IMR-90 (cell line): ENCODE measurements at regions not wholly inside any gene's neighbourhood (a gene's known extent, or its start where the extent isn't known, plus 50 kb on each side); places are given as distances from the start of the nearest gene placed in this dataset.

Experiments
- POLR2A ChIP-seq: IDR thresholded peaks from 2 replicates; pipeline ENCODE4 v1.6.1; 2012; ENCODE audit warnings: mild to moderate bottlenecking, low read depth, low read length
- SMC3 ChIP-seq: fragments of 150-350 bp; IDR thresholded peaks from 2 replicates; pipeline ENCODE4 v1.6.1; 2016; ENCODE audit warnings: low read depth, mild to moderate bottlenecking, antibody characterized with exemption, low read length, moderate library complexity
- TF ChIP-seq, protein P1 (sequence below): conservative IDR thresholded peaks from 2 replicates; pipeline ENCODE4 v1.5.1; 2012; ENCODE audit warnings: mild to moderate bottlenecking, low read depth, low read length, improper control_type of control experiment
- TF ChIP-seq, protein P2 (sequence below): fragments of 150-350 bp; IDR thresholded peaks from 2 replicates; pipeline ENCODE4 v1.6.1; 2016; ENCODE audit warnings: low read depth, mild to moderate bottlenecking, low read length, moderate library complexity, borderline replicate concordance

DNA sequence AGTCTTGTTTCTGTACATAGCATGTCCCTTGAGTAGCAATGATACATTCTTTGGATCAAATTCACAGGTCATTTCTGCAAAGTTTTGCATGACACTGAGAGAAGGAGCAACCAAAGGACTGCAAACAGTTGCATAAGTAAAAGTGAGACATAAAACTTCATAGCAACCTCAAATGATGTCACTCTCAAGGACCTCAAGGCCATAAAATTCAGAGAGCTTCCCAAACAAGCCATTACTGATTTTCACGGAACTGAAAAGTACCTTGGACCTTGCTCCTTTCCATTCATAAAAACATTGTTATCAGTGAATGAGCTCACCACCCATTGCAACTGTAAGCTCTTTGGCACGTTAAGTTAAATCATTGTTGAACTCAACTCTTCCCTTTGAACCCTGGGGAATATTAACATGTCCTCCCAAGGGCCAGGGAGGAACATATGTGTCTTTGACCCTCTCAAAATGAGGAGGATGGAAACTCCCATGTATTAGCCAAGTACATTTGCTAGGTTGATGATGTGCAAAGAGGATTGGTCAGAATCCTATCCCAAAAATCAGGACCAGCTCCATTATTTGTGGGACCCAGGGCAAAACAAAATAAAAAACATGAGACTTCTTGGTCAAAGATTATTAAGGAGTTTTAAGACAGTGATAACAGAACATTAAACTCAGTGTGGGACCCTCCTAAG is 275.0 kb upstream of the DYNLRB2 start:
- TF ChIP-seq, protein P1, sequence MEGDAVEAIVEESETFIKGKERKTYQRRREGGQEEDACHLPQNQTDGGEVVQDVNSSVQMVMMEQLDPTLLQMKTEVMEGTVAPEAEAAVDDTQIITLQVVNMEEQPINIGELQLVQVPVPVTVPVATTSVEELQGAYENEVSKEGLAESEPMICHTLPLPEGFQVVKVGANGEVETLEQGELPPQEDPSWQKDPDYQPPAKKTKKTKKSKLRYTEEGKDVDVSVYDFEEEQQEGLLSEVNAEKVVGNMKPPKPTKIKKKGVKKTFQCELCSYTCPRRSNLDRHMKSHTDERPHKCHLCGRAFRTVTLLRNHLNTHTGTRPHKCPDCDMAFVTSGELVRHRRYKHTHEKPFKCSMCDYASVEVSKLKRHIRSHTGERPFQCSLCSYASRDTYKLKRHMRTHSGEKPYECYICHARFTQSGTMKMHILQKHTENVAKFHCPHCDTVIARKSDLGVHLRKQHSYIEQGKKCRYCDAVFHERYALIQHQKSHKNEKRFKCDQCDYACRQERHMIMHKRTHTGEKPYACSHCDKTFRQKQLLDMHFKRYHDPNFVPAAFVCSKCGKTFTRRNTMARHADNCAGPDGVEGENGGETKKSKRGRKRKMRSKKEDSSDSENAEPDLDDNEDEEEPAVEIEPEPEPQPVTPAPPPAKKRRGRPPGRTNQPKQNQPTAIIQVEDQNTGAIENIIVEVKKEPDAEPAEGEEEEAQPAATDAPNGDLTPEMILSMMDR, result no peak
- TF ChIP-seq, protein P2, sequence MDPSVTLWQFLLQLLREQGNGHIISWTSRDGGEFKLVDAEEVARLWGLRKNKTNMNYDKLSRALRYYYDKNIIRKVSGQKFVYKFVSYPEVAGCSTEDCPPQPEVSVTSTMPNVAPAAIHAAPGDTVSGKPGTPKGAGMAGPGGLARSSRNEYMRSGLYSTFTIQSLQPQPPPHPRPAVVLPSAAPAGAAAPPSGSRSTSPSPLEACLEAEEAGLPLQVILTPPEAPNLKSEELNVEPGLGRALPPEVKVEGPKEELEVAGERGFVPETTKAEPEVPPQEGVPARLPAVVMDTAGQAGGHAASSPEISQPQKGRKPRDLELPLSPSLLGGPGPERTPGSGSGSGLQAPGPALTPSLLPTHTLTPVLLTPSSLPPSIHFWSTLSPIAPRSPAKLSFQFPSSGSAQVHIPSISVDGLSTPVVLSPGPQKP, result no peak
- no peak for TF ChIP-seq POLR2A
- no peak for TF ChIP-seq SMC3
